HFF-Myc (cell line): ENCODE measurements at regions not wholly inside any gene's neighbourhood (a gene's known extent, or its start where the extent isn't known, plus 50 kb on each side); places are given as distances from the start of the nearest gene placed in this dataset.
"Not testable (repeated sequence)": the region's sequence is repeated elsewhere in the genome, so short reads cannot be mapped to it uniquely, and the experiment has no call there.

Experiments
- DNase-seq: peaks from one replicate; pipeline ENCODE4 v3.0.0-alpha.2; 2011; ENCODE audit warnings: low read depth; ENCODE audit errors: extremely low read depth
- H3K4me3 ChIP-seq: replicated peaks from 2 replicates; pipeline ENCODE4 v1.5.1; 2011; ENCODE audit warnings: low read depth, mild to moderate bottlenecking, control low read depth, low read length
- CTCF ChIP-seq: IDR thresholded peaks from 2 replicates; pipeline ENCODE4 v1.5.1; 2012; ENCODE audit warnings: mild to moderate bottlenecking, low read depth, low read length, control low read depth; ENCODE audit errors: missing control alignments

- no peak for TF ChIP-seq CTCF
- H3K4me3 ChIP-seq: no peak overlapping the region
- DNase-seq: no peak
Measured at GRCh38 chr1:193909406-193910082, 723.1 kb upstream of the B3GALT2 start.

GRCh38 chr1:193905288-193906085 is 719.1 kb upstream of the B3GALT2 start:
- no peak overlapping the region for H3K4me3 ChIP-seq
- TF ChIP-seq CTCF: no peak
- DNase-seq: no peak

- TF ChIP-seq CTCF: no peak
- DNase-seq: no peak
Measured at GRCh38 chr1:193891788-193892187, 705.4 kb upstream of the B3GALT2 start.

GRCh38 chr1:193890935-193891334 is 704.5 kb upstream of the B3GALT2 start:
- TF ChIP-seq CTCF: no peak
- DNase-seq: no peak
- no peak overlapping the region for H3K4me3 ChIP-seq

More at GRCh38 chr1:193891788-193892187, 705.4 kb upstream of the B3GALT2 start:
- H3K4me3 ChIP-seq: no peak overlapping the region

GRCh38 chr1:193884848-193885558 is 698.6 kb upstream of the B3GALT2 start:
- H3K4me3 ChIP-seq: no peak overlapping the region
- DNase-seq: no peak
- TF ChIP-seq CTCF: no peak

- not testable (repeated sequence) for DNase-seq, H3K4me3 ChIP-seq
Measured at GRCh38 chr1:193877920-193878319, 691.5 kb upstream of the B3GALT2 start.

GRCh38 chr1:193868425-193868824 is 682.0 kb upstream of the B3GALT2 start:
- H3K4me3 ChIP-seq: no peak overlapping the region
- TF ChIP-seq CTCF: no peak
- no peak for DNase-seq
